ENCODE measurements at regions not wholly inside any gene's neighbourhood (a gene's known extent, or its start where the extent isn't known, plus 50 kb on each side); places are given as distances from the start of the nearest gene placed in this dataset.
"Not testable (repeated sequence)": the region's sequence is repeated elsewhere in the genome, so short reads cannot be mapped to it uniquely, and the experiment has no call there.

DNA sequence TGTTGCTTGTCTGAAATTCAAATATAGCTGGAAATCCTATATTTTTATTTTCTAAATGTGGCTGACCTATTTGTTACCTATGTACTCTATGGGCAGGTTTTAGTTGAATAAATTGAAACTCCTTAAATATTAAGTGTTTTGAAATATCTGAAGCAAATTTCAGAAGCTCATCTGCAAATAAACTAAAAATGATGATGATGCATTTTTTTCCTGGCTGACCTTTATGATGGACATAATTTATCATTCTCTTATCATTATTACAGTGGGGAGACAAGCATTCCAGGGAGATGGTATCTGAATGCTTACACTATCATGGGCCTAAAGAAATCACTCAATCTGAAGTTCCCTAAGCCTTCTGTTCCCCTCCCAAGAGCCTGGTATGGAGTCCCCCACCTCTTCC, 1225.2 kb downstream of the AACS start:
- no peaks in the 10 kb centered on the region for H3K27me3 ChIP-seq (ENCODE audit: low read length)
- no peaks in the 10 kb centered on the region for H4K20me1 ChIP-seq (ENCODE audit: low read depth, low read length)
- H3K9ac ChIP-seq (ENCODE audit: low read length): no peak overlapping the region
- no peaks in the 10 kb centered on the region for H3K79me2 ChIP-seq (ENCODE audit: insufficient read depth, low read length)
- no peaks in the 10 kb centered on the region for H3K9me2 ChIP-seq (replicated peaks; ENCODE audit: insufficient read depth, low read length)
- H3K4me2 ChIP-seq (ENCODE audit: low read depth, low read length, poor library complexity, severe bottlenecking): no peak overlapping the region
- H3K9me3 ChIP-seq (ENCODE audit: insufficient read depth, low read length): peaks cover 3% of the 10 kb centered on the region; the same call in 1 of the 2 replicates
- TF ChIP-seq EZH2phosphoT487 (conservative IDR thresholded peaks at IDR 0.05; ENCODE audit: low read length): no peak
- TF ChIP-seq, protein P1, sequence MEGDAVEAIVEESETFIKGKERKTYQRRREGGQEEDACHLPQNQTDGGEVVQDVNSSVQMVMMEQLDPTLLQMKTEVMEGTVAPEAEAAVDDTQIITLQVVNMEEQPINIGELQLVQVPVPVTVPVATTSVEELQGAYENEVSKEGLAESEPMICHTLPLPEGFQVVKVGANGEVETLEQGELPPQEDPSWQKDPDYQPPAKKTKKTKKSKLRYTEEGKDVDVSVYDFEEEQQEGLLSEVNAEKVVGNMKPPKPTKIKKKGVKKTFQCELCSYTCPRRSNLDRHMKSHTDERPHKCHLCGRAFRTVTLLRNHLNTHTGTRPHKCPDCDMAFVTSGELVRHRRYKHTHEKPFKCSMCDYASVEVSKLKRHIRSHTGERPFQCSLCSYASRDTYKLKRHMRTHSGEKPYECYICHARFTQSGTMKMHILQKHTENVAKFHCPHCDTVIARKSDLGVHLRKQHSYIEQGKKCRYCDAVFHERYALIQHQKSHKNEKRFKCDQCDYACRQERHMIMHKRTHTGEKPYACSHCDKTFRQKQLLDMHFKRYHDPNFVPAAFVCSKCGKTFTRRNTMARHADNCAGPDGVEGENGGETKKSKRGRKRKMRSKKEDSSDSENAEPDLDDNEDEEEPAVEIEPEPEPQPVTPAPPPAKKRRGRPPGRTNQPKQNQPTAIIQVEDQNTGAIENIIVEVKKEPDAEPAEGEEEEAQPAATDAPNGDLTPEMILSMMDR (IDR thresholded peaks at IDR 0.05; ENCODE audit: insufficient read depth, low read length, poor library complexity, severe bottlenecking): no peak
- no peak overlapping the region for H3K27ac ChIP-seq (ENCODE audit: low read depth, low read length)
- no peak overlapping the region for H3K4me3 ChIP-seq (ENCODE audit: insufficient read depth, low read length, poor library complexity, severe bottlenecking)
- no peaks in the 10 kb centered on the region for H3F3A ChIP-seq (ENCODE audit: insufficient read depth)
- no peak overlapping the region for H2AFZ ChIP-seq (ENCODE audit: low read depth, low read length, severe bottlenecking)
- H3K36me3 ChIP-seq (ENCODE audit: low read length): no peaks in the 10 kb centered on the region

DNA sequence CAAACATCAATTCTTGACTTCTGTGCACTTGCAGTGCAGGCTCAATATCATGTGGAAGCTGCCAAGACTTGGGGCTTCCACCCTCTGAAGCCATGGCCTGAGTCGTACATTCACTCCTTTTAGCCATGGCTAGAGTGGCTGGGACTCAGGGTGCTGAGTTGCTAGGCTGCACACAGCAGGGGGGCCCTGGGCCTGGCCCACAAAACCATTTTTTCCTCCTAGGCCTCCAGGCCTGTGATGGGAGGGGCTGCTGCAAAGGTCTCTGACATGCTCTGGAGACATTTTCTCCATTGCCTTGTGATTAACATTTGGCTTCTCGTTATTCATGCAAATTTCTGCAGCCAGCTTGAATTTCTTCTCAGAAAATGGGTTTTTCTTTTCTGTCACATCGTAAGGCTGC, 1226.8 kb downstream of the AACS start:
- H3K9me2 ChIP-seq (replicated peaks; ENCODE audit: insufficient read depth, low read length); H3K27ac ChIP-seq (ENCODE audit: low read depth, low read length); H3K4me2 ChIP-seq (ENCODE audit: low read depth, low read length, poor library complexity, severe bottlenecking); H3K9me3 ChIP-seq (ENCODE audit: insufficient read depth, low read length); H3K27me3 ChIP-seq (ENCODE audit: low read length); H4K20me1 ChIP-seq (ENCODE audit: low read depth, low read length); H3K79me2 ChIP-seq (ENCODE audit: insufficient read depth, low read length); H3K4me3 ChIP-seq (ENCODE audit: insufficient read depth, low read length, poor library complexity, severe bottlenecking); H3K36me3 ChIP-seq (ENCODE audit: low read length); H3K9ac ChIP-seq (ENCODE audit: low read length); H3F3A ChIP-seq (ENCODE audit: insufficient read depth); H2AFZ ChIP-seq (ENCODE audit: low read depth, low read length, severe bottlenecking): not testable (repeated sequence)

DNA sequence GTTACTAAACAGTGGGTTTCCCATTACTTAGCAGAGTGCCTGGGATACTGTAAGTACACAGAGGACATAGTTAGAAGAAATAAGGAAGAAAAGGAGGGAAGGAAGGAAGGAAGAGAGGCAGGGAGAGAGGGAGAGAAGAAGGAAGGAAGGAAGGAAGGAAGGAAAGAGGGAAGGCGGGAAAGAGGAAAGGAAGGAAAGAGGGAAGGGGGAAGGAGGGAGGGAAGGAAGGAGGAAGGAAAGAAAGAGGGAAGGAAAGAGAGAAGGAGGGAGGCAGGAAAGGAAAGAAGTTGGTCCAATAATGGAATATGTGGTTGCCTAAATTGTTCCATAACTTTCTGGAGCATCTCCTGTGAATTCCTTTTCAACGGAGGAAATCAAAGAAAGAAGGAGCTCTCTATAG, 1230.4 kb downstream of the AACS start:
- Histone ChIP-seq H3K27me3 (ENCODE audit: low read length) (no peaks in the 10 kb centered on the region), H3K4me3 (ENCODE audit: insufficient read depth, low read length, poor library complexity, severe bottlenecking) (no peak overlapping the region), H3K9ac (ENCODE audit: low read length) (no peak overlapping the region), H3K9me3 (ENCODE audit: insufficient read depth, low read length) (peaks cover 3% of the 10 kb centered on the region; the same call in 1 of the 2 replicates), H3K4me2 (ENCODE audit: low read depth, low read length, poor library complexity, severe bottlenecking) (no peak overlapping the region), H3K9me2 (replicated peaks; ENCODE audit: insufficient read depth, low read length) (no peaks in the 10 kb centered on the region), H3K79me2 (ENCODE audit: insufficient read depth, low read length) (no peaks in the 10 kb centered on the region), H2AFZ (ENCODE audit: low read depth, low read length, severe bottlenecking) (no peak overlapping the region), H3K36me3 (ENCODE audit: low read length) (no peaks in the 10 kb centered on the region), H3K27ac (ENCODE audit: low read depth, low read length) (no peak overlapping the region), H3F3A (ENCODE audit: insufficient read depth) (no peaks in the 10 kb centered on the region), H4K20me1 (ENCODE audit: low read depth, low read length) (no peaks in the 10 kb centered on the region)
- TF ChIP-seq, protein P1 (IDR thresholded peaks at IDR 0.05; ENCODE audit: insufficient read depth, low read length, poor library complexity, severe bottlenecking): no peak
- no peak for TF ChIP-seq EZH2phosphoT487 (conservative IDR thresholded peaks at IDR 0.05; ENCODE audit: low read length)

DNA sequence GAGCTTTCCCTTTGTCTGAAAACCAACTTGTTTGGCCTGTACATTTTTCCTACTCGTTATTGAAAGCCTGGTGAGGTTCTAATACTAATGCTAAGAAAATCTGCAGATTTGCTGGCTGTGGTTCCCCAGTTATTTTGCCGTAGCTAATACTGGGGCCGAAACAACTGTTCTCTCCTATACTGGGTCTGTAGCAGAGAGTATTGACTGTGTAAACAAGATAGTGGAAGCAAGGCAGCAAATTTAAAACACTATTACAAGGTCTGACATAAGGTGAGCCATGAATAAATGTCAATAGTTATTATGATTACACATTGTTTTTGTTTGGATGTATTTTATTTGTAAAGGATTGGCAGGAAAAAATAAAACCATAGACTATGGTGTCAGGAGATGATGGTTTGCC, 1244.0 kb downstream of the AACS start:
- Histone ChIP-seq H3K9me3 (ENCODE audit: insufficient read depth, low read length) (no peaks in the 10 kb centered on the region), H3K4me2 (ENCODE audit: low read depth, low read length, poor library complexity, severe bottlenecking) (no peak overlapping the region), H3K79me2 (ENCODE audit: insufficient read depth, low read length) (no peaks in the 10 kb centered on the region), H3K27ac (ENCODE audit: low read depth, low read length) (no peak overlapping the region), H3K27me3 (ENCODE audit: low read length) (no peaks in the 10 kb centered on the region), H3K4me3 (ENCODE audit: insufficient read depth, low read length, poor library complexity, severe bottlenecking) (no peak overlapping the region), H2AFZ (ENCODE audit: low read depth, low read length, severe bottlenecking) (no peak overlapping the region), H3K36me3 (ENCODE audit: low read length) (no peaks in the 10 kb centered on the region), H3F3A (ENCODE audit: insufficient read depth) (no peaks in the 10 kb centered on the region), H3K9me2 (replicated peaks; ENCODE audit: insufficient read depth, low read length) (no peaks in the 10 kb centered on the region), H4K20me1 (ENCODE audit: low read depth, low read length) (no peaks in the 10 kb centered on the region), H3K9ac (ENCODE audit: low read length) (no peak overlapping the region)
- no peak for TF ChIP-seq EZH2phosphoT487 (conservative IDR thresholded peaks at IDR 0.05; ENCODE audit: low read length)
- TF ChIP-seq, protein P1 (IDR thresholded peaks at IDR 0.05; ENCODE audit: insufficient read depth, low read length, poor library complexity, severe bottlenecking): no peak
